H1 (cell line): ENCODE measurements at regions not wholly inside any gene's neighbourhood (a gene's known extent, or its start where the extent isn't known, plus 50 kb on each side); places are given as distances from the start of the nearest gene placed in this dataset.

Experiments
- EP300 ChIP-seq, 2 experiments: IDR thresholded peaks; 1 replicate in 1 of 2; 2 replicates in 1 of 2; pipeline ENCODE4 v1.6.1; 2011 to 2012; ENCODE audit warnings: low read depth in 2 of 2, low read length in 2 of 2, mild to moderate bottlenecking in 2 of 2, borderline replicate concordance in 1 of 2, inconsistent platforms in 1 of 2, moderate library complexity in 1 of 2
- EZH2 ChIP-seq: fragments of 200-600 bp; sonication (generic); IDR thresholded peaks from 2 replicates; pipeline ENCODE4 v1.7.1; 2012; ENCODE audit warnings: low read depth, mild to moderate bottlenecking, moderate library complexity, low read length, inconsistent platforms; ENCODE audit not compliant: severe bottlenecking
- KDM4A ChIP-seq: IDR thresholded peaks from one replicate; pipeline ENCODE4 v1.7.1; 2012; ENCODE audit warnings: low read depth, mild to moderate bottlenecking, moderate library complexity, low read length, inconsistent platforms; ENCODE audit not compliant: severe bottlenecking
- TAF7 ChIP-seq: optimal IDR thresholded peaks from 2 replicates; pipeline ENCODE3; 2011; ENCODE audit warnings: low read depth, mild to moderate bottlenecking, inconsistent platforms, low read length, moderate library complexity, borderline replicate concordance
- TBP ChIP-seq: IDR thresholded peaks from 2 replicates; pipeline ENCODE4 v1.6.1; 2011; ENCODE audit warnings: low read depth, low read length, improper control_type of control experiment
- ZNF274 ChIP-seq: IDR thresholded peaks from 2 replicates; pipeline ENCODE4 v1.7.0; 2012; ENCODE audit warnings: low read length, borderline replicate concordance; ENCODE audit errors: extremely low read depth
- TF ChIP-seq, protein P1 (sequence below): IDR thresholded peaks from 2 replicates; pipeline ENCODE4 v1.6.1; 2011; ENCODE audit warnings: low read length, improper control_type of control experiment
- TF ChIP-seq, protein P2 (sequence below): fragments of 300-600 bp; sonication (generic); IDR thresholded peaks from 2 replicates; pipeline ENCODE4 v1.7.1; 2012; ENCODE audit warnings: low read length, moderate library complexity, mild to moderate bottlenecking, inconsistent platforms; ENCODE audit not compliant: insufficient replicate concordance

- TF ChIP-seq, protein P1, sequence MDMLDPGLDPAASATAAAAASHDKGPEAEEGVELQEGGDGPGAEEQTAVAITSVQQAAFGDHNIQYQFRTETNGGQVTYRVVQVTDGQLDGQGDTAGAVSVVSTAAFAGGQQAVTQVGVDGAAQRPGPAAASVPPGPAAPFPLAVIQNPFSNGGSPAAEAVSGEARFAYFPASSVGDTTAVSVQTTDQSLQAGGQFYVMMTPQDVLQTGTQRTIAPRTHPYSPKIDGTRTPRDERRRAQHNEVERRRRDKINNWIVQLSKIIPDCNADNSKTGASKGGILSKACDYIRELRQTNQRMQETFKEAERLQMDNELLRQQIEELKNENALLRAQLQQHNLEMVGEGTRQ, result no peak
- TF ChIP-seq, protein P2, sequence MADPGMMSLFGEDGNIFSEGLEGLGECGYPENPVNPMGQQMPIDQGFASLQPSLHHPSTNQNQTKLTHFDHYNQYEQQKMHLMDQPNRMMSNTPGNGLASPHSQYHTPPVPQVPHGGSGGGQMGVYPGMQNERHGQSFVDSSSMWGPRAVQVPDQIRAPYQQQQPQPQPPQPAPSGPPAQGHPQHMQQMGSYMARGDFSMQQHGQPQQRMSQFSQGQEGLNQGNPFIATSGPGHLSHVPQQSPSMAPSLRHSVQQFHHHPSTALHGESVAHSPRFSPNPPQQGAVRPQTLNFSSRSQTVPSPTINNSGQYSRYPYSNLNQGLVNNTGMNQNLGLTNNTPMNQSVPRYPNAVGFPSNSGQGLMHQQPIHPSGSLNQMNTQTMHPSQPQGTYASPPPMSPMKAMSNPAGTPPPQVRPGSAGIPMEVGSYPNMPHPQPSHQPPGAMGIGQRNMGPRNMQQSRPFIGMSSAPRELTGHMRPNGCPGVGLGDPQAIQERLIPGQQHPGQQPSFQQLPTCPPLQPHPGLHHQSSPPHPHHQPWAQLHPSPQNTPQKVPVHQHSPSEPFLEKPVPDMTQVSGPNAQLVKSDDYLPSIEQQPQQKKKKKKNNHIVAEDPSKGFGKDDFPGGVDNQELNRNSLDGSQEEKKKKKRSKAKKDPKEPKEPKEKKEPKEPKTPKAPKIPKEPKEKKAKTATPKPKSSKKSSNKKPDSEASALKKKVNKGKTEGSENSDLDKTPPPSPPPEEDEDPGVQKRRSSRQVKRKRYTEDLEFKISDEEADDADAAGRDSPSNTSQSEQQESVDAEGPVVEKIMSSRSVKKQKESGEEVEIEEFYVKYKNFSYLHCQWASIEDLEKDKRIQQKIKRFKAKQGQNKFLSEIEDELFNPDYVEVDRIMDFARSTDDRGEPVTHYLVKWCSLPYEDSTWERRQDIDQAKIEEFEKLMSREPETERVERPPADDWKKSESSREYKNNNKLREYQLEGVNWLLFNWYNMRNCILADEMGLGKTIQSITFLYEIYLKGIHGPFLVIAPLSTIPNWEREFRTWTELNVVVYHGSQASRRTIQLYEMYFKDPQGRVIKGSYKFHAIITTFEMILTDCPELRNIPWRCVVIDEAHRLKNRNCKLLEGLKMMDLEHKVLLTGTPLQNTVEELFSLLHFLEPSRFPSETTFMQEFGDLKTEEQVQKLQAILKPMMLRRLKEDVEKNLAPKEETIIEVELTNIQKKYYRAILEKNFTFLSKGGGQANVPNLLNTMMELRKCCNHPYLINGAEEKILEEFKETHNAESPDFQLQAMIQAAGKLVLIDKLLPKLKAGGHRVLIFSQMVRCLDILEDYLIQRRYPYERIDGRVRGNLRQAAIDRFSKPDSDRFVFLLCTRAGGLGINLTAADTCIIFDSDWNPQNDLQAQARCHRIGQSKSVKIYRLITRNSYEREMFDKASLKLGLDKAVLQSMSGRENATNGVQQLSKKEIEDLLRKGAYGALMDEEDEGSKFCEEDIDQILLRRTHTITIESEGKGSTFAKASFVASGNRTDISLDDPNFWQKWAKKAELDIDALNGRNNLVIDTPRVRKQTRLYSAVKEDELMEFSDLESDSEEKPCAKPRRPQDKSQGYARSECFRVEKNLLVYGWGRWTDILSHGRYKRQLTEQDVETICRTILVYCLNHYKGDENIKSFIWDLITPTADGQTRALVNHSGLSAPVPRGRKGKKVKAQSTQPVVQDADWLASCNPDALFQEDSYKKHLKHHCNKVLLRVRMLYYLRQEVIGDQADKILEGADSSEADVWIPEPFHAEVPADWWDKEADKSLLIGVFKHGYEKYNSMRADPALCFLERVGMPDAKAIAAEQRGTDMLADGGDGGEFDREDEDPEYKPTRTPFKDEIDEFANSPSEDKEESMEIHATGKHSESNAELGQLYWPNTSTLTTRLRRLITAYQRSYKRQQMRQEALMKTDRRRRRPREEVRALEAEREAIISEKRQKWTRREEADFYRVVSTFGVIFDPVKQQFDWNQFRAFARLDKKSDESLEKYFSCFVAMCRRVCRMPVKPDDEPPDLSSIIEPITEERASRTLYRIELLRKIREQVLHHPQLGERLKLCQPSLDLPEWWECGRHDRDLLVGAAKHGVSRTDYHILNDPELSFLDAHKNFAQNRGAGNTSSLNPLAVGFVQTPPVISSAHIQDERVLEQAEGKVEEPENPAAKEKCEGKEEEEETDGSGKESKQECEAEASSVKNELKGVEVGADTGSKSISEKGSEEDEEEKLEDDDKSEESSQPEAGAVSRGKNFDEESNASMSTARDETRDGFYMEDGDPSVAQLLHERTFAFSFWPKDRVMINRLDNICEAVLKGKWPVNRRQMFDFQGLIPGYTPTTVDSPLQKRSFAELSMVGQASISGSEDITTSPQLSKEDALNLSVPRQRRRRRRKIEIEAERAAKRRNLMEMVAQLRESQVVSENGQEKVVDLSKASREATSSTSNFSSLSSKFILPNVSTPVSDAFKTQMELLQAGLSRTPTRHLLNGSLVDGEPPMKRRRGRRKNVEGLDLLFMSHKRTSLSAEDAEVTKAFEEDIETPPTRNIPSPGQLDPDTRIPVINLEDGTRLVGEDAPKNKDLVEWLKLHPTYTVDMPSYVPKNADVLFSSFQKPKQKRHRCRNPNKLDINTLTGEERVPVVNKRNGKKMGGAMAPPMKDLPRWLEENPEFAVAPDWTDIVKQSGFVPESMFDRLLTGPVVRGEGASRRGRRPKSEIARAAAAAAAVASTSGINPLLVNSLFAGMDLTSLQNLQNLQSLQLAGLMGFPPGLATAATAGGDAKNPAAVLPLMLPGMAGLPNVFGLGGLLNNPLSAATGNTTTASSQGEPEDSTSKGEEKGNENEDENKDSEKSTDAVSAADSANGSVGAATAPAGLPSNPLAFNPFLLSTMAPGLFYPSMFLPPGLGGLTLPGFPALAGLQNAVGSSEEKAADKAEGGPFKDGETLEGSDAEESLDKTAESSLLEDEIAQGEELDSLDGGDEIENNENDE, result no peak
- TF ChIP-seq EP300 (IDR thresholded peaks at IDR 0.05; ENCODE audit: borderline replicate concordance in 1 of 2, low read depth in 2 of 2, low read length in 2 of 2) (no peak), EZH2 (no peak), ZNF274 (no peak), TAF7 (no peak), TBP (no peak), KDM4A (no peak)
Observed at GRCh38 chr10:129280908-129281586, 186.0 kb upstream of the MGMT start (continued).
